HEK293 (cell line): ENCODE measurements at regions not wholly inside any gene's neighbourhood (a gene's known extent, or its start where the extent isn't known, plus 50 kb on each side); places are given as distances from the start of the nearest gene placed in this dataset.

Experiments used
- SALL2 ChIP-seq: fragments of 450-650 bp; formaldehyde crosslinking; IDR thresholded peaks from 2 replicates; pipeline ENCODE4 v1.5.0; 2017; ENCODE audit warnings: missing biosample characterization, mild to moderate bottlenecking, missing genetic modification characterization, borderline replicate concordance
- SETDB1 ChIP-seq: IDR thresholded peaks from one replicate; pipeline ENCODE4 v1.6.1; 2017; ENCODE audit warnings: mild to moderate bottlenecking, low read length, moderate library complexity, mixed read lengths; ENCODE audit not compliant: insufficient read length

DNA sequence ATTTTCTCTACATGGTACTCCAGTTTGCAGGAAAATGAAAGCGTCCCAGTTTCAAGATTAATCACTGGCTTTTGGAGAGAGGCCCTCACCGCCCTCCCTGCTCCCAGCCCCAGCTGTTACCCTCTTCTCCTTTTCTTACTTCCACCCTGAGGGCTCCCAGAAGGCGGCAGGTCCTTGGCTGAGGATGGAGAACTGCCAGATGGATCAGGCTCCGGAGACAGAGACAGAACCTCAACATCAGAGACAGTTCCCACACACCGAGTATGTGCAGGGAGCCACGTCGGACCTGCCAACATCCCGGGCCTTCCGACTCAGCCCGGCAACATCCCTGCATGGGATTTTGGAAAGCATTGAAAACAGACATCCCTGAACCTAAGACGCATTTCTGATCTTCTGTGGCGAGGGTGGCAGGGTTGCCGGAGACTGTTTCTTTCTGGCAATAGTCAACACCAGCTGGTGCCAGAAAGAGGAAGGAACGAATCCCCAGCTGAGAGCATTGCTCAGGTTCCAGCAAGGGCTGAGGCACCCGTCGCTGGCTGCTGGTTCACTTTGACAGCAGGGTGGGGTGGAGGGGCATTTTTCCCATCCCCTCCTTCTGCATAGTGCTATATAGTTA lies 467.1 kb downstream of the MIAT start:
- TF ChIP-seq SETDB1 = no peak
- TF ChIP-seq SALL2 = no peak
